Islet precursor cell (in vitro differentiated cells): ENCODE measurements at regions not wholly inside any gene's neighbourhood (a gene's known extent, or its start where the extent isn't known, plus 50 kb on each side); places are given as distances from the start of the nearest gene placed in this dataset.

Experiments used
- DNase-seq: peaks from one replicate; pipeline ENCODE4 v3.0.0-alpha.2; 2018

DNA sequence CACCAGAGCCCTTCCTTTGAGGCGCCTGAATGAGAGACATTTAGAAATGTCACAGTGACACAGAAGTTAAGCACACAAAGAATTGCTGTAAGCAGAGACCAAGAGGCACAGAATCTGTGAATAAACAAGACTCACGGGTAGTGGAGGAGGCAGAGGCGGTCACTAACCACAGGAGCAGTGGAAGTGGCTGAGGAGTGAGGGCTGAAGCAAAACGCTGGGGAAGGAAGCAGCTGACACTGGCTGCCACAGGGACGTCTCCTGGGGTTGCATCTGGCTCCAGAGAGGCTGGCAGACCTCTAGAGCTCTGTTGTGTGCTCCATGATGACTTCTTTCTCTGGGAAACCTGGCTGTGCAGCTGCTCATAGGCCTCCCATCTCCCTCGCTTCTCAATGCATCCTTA, 65.0 kb upstream of the SLC2A12 start:
- peak; percentile 68 for DNase-seq

GRCh38 chr6:134115715-134116074, 63.3 kb upstream of the SLC2A12 start:
- no peak for DNase-seq

- DNase-seq = no peak
Observed at GRCh38 chr6:134114918-134115714, 62.7 kb upstream of the SLC2A12 start.

- no peak for DNase-seq
Observed at GRCh38 chr6:134114489-134114888, 62.1 kb upstream of the SLC2A12 start.

- no peak for DNase-seq
Observed at GRCh38 chr6:134111726-134112125, 59.3 kb upstream of the SLC2A12 start.

DNA sequence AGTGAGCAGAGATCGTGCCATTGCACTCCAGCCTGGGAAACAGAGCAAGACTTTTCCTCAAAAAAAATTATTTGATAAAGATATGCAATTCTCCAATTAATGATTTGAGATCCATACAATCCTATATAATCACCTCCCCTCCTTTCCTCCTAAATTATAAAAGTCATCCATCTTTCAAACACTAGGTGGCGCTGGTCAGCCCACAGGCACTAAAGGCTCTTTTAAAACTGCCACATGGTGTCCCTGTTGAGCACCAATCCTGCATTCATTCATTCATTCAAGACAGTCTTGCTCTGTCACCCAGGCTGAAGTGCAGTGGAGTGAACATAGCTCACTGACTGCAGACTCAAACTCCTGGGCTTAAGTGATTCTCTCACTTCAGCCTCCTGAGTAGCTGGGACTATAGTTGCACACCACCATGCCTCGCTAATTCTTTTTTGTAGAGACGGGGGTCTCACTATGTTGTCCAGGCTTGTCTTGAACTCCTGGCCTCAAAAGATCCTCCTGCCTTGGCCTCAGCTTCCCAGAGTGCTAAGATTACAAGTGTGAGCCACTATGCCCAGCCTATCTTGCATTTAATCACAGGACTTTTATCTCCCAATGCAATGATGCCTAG, 58.7 kb upstream of the SLC2A12 start:
- no peak for DNase-seq

GRCh38 chr6:134106702-134107101, 54.3 kb upstream of the SLC2A12 start:
- DNase-seq = no peak

GRCh38 chr6:134105940-134106339, 53.5 kb upstream of the SLC2A12 start:
- DNase-seq = no peak

DNA sequence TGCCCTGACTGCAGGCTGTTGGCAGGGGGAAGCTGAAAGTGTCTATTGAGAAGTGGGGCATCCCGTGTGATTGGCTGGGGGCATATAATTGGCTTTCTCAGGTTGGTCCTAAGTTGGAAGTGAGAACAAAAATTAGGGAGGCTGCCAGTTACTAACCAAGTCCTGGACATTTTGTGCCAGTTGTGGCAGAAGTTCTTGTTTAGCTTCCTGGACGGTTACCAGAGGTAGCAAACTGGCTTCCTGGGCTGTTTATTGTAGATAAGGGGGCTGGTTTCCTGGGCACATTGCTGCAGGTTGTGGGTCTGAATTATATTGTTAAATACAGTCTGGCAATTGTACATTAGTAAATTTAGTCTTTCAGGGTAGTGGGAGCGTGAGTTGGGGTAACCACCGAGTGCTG, 50.6 kb upstream of the SLC2A12 start:
- DNase-seq = peak; percentile 33
